Esophagus muscularis mucosa (tissue), 3 donors: ENCODE measurements at regions not wholly inside any gene's neighbourhood (a gene's known extent, or its start where the extent isn't known, plus 50 kb on each side); places are given as distances from the start of the nearest gene placed in this dataset.

Experiments
- CTCF ChIP-seq, 3 experiments: fragments of 200-600 bp in 2 of 3; fragments of 450-650 bp in 1 of 3; sonication (generic) in 2 of 3; IDR thresholded peaks; one replicate each; pipeline ENCODE4 v1.5.1; 2017 to 2019; ENCODE audit warnings: antibody characterized with exemption in 3 of 3, mild to moderate bottlenecking in 2 of 3, moderate library complexity in 1 of 3
- POLR2AphosphoS5 ChIP-seq, 2 donors: sonication (generic); formaldehyde crosslinking; IDR thresholded peaks; one replicate each; pipeline ENCODE4 v1.6.1; 2017; ENCODE audit warnings: antibody characterized with exemption in 2 of 2

- TF ChIP-seq CTCF (IDR thresholded peaks at IDR 0.05), result no peak
- no peak for TF ChIP-seq POLR2AphosphoS5 (IDR thresholded peaks at IDR 0.05)
These were observed 667.6 kb upstream of the ANKRD30A start for GRCh38 chr10:36457751-36458150.
